HG03520 (cell line): ENCODE measurements at regions not wholly inside any gene's neighbourhood (a gene's known extent, or its start where the extent isn't known, plus 50 kb on each side); places are given as distances from the start of the nearest gene placed in this dataset.
"Not testable (repeated sequence)": the region's sequence is repeated elsewhere in the genome, so short reads cannot be mapped to it uniquely, and the experiment has no call there.

Experiments used
- ATAC-seq: cut with Tn5 transposase; IDR thresholded peaks from one replicate; pipeline ENCODE4 v1.9.1; 2021; ENCODE audit warnings: mild to moderate bottlenecking, moderate library complexity; ENCODE audit not compliant: unreplicated experiment

GRCh38 chr4:38330321-38330720 is 333.7 kb upstream of the KLF3 start:
- ATAC-seq, result no peak

DNA sequence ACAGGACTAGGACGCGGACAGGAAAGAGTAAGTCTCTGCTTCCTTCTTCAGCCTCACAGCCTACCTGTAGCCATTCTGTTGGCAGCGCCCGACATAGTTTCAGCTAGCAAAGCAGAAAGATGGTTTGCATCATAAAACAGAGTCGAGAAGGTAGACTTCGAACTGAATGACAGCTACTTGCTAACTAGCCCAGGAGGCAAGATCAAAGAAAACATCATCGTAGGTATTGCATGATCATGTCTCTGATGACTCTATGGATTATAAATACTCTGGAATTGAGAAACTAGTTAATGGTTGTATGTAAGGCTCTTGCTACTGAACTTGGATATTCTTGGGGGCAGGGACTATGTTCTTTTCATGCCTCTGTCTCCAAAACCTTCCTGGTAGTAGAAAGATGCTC is 333.1 kb upstream of the KLF3 start:
- no peak for ATAC-seq

DNA sequence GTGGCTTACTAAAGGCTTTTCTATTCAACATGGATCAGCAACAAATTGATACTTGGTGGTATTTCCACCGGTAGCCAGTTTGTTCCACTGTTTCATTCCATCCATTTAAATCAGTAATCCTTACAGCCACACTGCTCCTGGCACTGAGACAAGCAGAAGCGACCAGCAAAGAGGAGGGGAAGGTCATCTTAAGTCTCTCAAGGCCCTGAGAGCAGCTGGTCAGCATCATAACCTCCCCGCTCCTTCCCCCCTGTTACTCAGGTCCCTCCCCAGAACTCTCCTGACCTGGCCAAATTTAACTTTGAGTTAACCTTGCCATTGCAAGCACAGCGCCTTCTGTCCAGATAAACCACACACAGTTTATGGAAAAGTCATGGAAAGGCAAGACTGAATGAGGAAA is 331.3 kb upstream of the KLF3 start:
- ATAC-seq, result no peak

DNA sequence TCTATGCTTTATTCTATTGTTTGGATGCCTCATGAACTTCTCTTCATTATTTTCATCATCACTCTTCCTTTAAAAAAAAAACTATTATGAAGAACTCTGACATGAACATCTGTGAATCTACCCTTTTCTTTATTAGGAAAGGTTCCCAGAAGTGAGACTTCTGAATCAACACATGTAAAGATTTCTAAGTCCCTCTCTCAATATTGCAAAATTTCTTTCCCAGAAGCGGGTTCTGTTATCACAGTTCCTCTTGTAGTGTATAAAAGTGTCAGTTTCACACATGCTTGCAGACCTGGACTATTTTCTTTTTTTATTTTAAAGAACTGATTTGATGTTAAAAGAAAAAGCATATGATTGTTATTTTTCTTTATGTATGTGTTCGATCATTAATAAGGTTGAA is 330.8 kb upstream of the KLF3 start:
- no peak for ATAC-seq

GRCh38 chr4:38334791-38335190 is 329.2 kb upstream of the KLF3 start:
- ATAC-seq, result no peak

GRCh38 chr4:38338939-38339338 is 325.1 kb upstream of the KLF3 start:
- ATAC-seq, result not testable (repeated sequence)

DNA sequence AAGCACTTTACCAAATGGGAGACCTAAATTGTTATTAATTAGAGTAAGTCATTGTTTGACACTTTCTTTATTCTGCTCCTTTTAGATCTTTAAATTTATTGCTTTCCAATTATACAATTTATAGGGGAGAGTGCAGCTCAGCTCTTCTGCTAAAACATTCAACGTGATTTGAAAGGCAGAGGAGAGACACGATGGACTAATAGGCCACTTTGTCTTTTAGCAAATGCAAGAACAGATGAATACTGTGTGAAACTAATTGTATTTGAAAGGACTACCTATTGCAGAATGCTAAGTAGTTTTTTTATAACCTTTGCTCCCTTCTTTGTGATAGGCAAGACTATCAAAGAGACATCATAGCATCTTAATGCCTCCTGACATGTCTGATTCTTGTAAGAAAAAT is 320.4 kb upstream of the KLF3 start:
- ATAC-seq, result no peak

- no peak for ATAC-seq
Observed at GRCh38 chr4:38344929-38345328, 319.1 kb upstream of the KLF3 start.

- ATAC-seq, result no peak
Observed at GRCh38 chr4:38347251-38347650, 316.7 kb upstream of the KLF3 start.

- no peak for ATAC-seq
Observed at GRCh38 chr4:38354421-38354820, 309.6 kb upstream of the KLF3 start.

- ATAC-seq, result no peak
Observed at GRCh38 chr4:38354872-38355271, 309.1 kb upstream of the KLF3 start.

GRCh38 chr4:38356686-38357085 is 307.3 kb upstream of the KLF3 start:
- no peak for ATAC-seq

- no peak for ATAC-seq
Observed at GRCh38 chr4:38357546-38357945, 306.5 kb upstream of the KLF3 start.

DNA sequence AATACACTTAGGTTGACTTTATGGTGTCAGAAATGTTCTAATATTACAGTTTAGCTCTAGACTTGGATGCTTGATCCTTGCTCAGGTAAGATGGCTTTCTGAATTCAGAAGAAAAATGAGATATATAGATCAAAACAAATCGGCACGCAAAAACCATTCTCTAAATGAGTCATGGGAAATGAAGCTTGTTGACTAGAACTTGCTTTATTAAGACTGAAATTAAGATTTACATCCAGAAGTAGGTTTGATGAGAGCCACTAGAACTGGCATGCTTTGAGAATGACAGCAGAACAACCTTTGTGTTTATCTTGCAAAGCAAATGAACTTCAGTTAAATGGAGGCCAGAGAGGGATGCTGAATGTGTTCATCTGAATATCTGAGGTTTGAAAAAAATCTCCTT is 304.9 kb upstream of the KLF3 start:
- ATAC-seq, result no peak

DNA sequence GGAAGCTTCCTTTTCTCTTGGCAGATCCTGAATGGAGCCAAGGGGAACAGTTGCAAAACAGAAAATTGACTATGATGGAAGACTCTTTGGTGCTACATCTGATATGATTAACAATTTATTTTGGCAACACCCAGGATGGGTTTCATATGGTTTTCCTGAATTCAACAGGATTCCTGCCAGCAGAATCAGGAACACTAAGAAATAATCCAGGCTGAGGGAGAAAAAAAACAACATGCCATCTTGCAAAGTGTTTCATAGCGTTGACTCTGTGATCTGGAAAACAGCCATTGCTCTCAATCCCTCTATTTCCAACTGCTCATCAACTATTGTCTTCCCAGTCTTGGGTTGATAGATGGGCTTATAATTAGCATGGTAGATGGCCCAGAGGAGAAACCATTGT is 303.8 kb upstream of the KLF3 start:
- ATAC-seq, result no peak

DNA sequence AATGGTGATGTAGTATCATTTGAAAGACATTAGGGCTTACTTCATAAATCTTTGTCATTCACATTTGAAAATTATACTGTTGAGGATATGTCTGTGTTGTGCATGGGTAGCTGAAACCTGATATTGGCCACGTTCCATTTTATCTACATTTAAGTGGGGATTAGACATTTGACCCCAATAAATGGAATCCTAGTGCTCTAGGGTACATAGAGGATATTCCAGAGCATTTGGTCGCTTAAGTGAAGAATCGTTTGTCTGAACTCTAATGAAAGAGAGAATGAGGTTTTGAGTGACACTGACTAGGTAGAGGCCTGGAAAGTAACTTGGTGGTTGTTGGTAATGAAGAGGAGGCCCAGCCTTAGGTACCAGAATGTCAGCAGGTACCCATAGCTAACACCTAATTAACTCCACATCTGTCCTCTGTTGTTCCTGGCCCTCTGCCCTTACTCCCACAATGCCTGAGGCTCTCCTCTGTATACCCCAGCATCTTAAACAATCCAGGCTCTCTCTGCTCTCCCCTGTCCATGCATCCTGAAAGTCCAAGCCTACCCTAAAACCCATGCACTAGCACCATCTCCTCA is 299.5 kb upstream of the KLF3 start:
- no peak for ATAC-seq

GRCh38 chr4:38365261-38365660 is 298.7 kb upstream of the KLF3 start:
- ATAC-seq, result no peak

DNA sequence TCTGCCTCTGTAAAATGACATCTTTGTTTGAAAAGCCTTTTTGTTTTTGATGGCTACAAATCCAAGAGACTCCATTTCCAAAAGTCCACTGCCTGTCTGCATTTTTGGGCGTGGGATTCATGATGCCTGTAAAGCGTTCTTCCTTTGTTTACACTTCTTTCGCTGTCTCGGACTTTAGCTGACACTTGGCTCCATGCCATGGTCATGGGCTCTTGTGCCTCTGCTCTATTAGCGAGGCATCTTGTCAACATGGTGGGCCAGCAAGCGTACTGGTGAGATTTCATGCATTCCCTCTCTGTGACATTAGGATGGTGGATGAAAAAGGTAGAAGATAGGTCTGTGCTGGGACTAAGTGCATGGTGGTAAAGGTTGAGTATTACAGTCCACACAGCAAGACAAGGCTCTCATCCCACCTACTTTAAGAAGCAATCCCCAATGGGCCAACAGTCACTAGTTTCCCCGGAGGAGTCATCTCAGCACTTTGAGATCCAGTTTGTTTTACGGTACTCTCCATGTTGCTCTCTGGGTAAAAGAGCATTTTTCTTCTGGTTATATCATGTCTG is 298.2 kb upstream of the KLF3 start:
- no peak for ATAC-seq

DNA sequence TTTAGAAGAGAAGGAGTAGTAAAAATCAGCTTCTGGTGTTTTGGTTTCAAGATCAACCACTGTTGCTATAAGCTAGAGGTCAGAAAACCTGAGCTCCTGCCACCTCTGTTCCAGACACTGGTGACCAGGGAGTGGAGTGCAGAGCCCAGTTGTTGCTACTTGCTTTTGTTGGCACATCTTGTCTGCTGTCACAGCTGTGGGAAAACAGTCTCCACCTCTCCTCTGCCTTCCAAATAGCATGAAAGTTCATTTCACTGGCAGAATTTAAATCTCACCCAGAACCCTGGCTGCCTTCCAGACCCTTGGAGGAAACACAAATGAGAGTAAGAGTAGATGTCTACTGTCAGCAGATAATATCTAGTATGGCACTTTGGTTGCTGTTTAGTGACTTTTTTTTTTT is 297.5 kb upstream of the KLF3 start:
- ATAC-seq, result no peak

- ATAC-seq, result no peak
Observed at GRCh38 chr4:38366997-38367396, 297.0 kb upstream of the KLF3 start.

- ATAC-seq, result no peak
Observed at GRCh38 chr4:38367642-38368174, 296.3 kb upstream of the KLF3 start.

DNA sequence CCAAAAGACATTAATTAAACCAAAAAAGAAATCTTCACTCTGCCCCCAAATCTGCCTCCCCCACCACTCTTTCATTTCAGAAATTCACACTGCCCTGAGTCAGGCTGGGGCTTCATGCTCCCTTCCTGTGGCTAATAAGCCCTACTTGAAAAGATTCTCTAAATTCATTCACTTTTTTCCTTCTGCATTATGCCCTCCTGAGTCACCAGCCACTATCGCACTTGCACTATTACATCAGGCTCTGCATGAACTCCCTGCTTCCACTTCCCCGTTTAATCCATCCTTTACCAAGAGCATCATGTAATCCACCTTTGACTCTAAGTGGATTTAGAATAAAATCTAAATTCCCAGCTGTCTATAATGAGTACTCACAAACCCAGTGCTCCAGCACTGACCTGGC is 295.4 kb upstream of the KLF3 start:
- ATAC-seq, result no peak

DNA sequence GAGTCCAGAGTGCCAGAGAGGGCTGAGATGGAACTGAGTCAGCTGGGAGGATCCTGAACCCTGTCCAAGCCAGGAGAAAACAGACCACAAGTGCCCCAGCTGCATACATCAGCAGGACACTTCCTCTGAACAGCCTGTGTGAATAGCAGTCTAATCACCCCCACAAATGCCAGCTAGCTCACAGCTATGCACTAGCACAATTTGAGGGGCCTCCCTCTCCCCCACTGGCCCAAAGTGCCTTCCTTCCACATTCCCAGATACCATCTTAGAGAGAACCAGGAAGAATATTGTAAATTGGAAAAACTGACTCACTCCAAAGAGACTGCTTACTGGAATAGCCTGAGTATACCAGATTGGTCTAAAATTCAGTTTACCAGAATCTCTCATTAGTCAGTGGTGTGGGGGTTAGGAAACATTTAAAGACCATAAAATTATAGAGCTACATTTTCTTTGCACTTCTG is 292.6 kb upstream of the KLF3 start:
- ATAC-seq, result no peak
